ENCODE measurements at regions not wholly inside any gene's neighbourhood (a gene's known extent, or its start where the extent isn't known, plus 50 kb on each side); places are given as distances from the start of the nearest gene placed in this dataset.

- CTCF ChIA-PET: interaction anchor here (0.5 kb wide), 1 partner anchor 82 kb away, joined by 3 read pairs; no protein-coding TSS in a partner anchor
- 80% methylated on average over 2 of the region's 7 CpGs; no CpG with 5 or more reads in 1 of the 2 experiments for WGBS, 2 experiments (ENCODE audit: extremely low coverage in 2 of 2, insufficient read length in 1 of 2)
- no TSS peak for BruUV-seq (replicated peaks)
Observed at GRCh38 chr5:9790276-9790675, 160.1 kb upstream of the TAS2R1 start.

More at GRCh38 chr5:9790276-9790675, 160.1 kb upstream of the TAS2R1 start:
- POLR2A ChIA-PET (ENCODE audit: unreplicated experiment): no interaction called here
- H3K4me3 ChIP-seq (ENCODE audit: insufficient read depth, low read depth, low read length): no peak overlapping the region
- H3K27ac ChIP-seq (ENCODE audit: insufficient read depth, low read length): no peak overlapping the region
- no peak overlapping the region for H3K18ac ChIP-seq (ENCODE audit: low read depth, low read length)
- H2BK5ac ChIP-seq (ENCODE audit: low read depth, low read length, poor library complexity, severe bottlenecking): no peak overlapping the region
- H3K4ac ChIP-seq (ENCODE audit: low read depth, low read length): no peak overlapping the region
- H3K27me3 ChIP-seq (ENCODE audit: control insufficient read depth, insufficient read depth, low read length): no peaks in the 10 kb centered on the region
- H3K9me3 ChIP-seq (ENCODE audit: control insufficient read depth, insufficient read depth, low read length): no peaks in the 10 kb centered on the region
- H4K8ac ChIP-seq (ENCODE audit: low read depth in 2 of 2, low read length in 2 of 2): no peak overlapping the region
- H3K36me3 ChIP-seq (ENCODE audit: control insufficient read depth, insufficient read depth, low read length): no peaks in the 10 kb centered on the region
- no peak overlapping the region for H4K5ac ChIP-seq (ENCODE audit: low read depth, low read length)
- peaks cover 5% of the 10 kb centered on the region; the same call in 1 of the 2 replicates for H3K4me1 ChIP-seq (ENCODE audit: control insufficient read depth, insufficient read depth, low read length)
- no peaks in the 10 kb centered on the region for H3K79me1 ChIP-seq (ENCODE audit: low read depth in 1 of 2, low read length in 2 of 2)
- H3K4me2 ChIP-seq (ENCODE audit: low read depth, low read length): no peak overlapping the region
- no peak overlapping the region for H3K23ac ChIP-seq (ENCODE audit: low read depth, low read length)
- dilution Hi-C loops (cut with HindIII; ENCODE audit: low sequenced_read_pairs, unreplicated experiment) (no loop called here), in situ Hi-C loops (cut with MboI; ENCODE audit: low sequenced_read_pairs) (no loop called here), intact Hi-C loops (cut with micrococcal nuclease) (no loop called here)
- ATAC-seq (ENCODE audit: low read depth): no peak
- no peak overlapping the region for H3K9ac ChIP-seq (ENCODE audit: low read depth, low read length)
- H3K14ac ChIP-seq (replicated peaks; ENCODE audit: low read depth, low read length): no peak overlapping the region
- no peaks in the 10 kb centered on the region for H3K9me1 ChIP-seq (ENCODE audit: insufficient read depth, low read length)
- H3K56ac ChIP-seq (ENCODE audit: extremely low read depth, insufficient read depth, low read length): no peak overlapping the region
- no peak overlapping the region for H2AFZ ChIP-seq (replicated peaks; ENCODE audit: low read length, poor library complexity)
- DNase-seq: no peak
- TF ChIP-seq CHD1 (IDR thresholded peaks at IDR 0.05; ENCODE audit: low read depth, low read length): no peak
- TF ChIP-seq, protein P1, sequence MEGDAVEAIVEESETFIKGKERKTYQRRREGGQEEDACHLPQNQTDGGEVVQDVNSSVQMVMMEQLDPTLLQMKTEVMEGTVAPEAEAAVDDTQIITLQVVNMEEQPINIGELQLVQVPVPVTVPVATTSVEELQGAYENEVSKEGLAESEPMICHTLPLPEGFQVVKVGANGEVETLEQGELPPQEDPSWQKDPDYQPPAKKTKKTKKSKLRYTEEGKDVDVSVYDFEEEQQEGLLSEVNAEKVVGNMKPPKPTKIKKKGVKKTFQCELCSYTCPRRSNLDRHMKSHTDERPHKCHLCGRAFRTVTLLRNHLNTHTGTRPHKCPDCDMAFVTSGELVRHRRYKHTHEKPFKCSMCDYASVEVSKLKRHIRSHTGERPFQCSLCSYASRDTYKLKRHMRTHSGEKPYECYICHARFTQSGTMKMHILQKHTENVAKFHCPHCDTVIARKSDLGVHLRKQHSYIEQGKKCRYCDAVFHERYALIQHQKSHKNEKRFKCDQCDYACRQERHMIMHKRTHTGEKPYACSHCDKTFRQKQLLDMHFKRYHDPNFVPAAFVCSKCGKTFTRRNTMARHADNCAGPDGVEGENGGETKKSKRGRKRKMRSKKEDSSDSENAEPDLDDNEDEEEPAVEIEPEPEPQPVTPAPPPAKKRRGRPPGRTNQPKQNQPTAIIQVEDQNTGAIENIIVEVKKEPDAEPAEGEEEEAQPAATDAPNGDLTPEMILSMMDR (conservative IDR thresholded peaks at IDR 0.05; ENCODE audit: low read depth, low read length): no peak
- no peak for TF ChIP-seq RAD21 (IDR thresholded peaks at IDR 0.05; ENCODE audit: low read length)
- no peak for TF ChIP-seq BHLHE40 (IDR thresholded peaks at IDR 0.05; ENCODE audit: low read depth, low read length)
- TF ChIP-seq, protein P2, sequence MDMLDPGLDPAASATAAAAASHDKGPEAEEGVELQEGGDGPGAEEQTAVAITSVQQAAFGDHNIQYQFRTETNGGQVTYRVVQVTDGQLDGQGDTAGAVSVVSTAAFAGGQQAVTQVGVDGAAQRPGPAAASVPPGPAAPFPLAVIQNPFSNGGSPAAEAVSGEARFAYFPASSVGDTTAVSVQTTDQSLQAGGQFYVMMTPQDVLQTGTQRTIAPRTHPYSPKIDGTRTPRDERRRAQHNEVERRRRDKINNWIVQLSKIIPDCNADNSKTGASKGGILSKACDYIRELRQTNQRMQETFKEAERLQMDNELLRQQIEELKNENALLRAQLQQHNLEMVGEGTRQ (IDR thresholded peaks at IDR 0.05; ENCODE audit: low read depth, low read length): no peak
- no peak overlapping the region for H2AK5ac ChIP-seq (ENCODE audit: low read depth, low read length)
- H4K91ac ChIP-seq (ENCODE audit: insufficient read depth, low read depth, low read length): no peak overlapping the region
- H2BK15ac ChIP-seq (ENCODE audit: low read depth, low read length): no peak overlapping the region
- H2AK9ac ChIP-seq (replicated peaks; ENCODE audit: low read depth, low read length, poor library complexity): no peak overlapping the region
- H2BK20ac ChIP-seq (ENCODE audit: low read depth, low read length): no peak overlapping the region
- no peaks in the 10 kb centered on the region for H4K20me1 ChIP-seq (ENCODE audit: insufficient read depth, low read length)
- no peak overlapping the region for H2BK120ac ChIP-seq (ENCODE audit: low read depth, low read length)

Data from IMR-90 (cell line).